Endothelial cell (in vitro differentiated cells): ENCODE measurements at regions not wholly inside any gene's neighbourhood (a gene's known extent, or its start where the extent isn't known, plus 50 kb on each side); places are given as distances from the start of the nearest gene placed in this dataset.

ENCODE experiments used
- DNase-seq: peaks from one replicate; pipeline ENCODE4 v3.0.0; 2021; ENCODE audit warnings: low spot score
- H3K27ac Mint-ChIP-seq: one replicate; pipeline ENCODE4 v1.8.0; 2021; ENCODE audit warnings: mixed read lengths, inconsistent platforms; ENCODE audit not compliant: unreplicated experiment
- H3K27me3 Mint-ChIP-seq: one replicate; pipeline ENCODE4 v1.8.0; 2021; ENCODE audit warnings: mild to moderate bottlenecking, moderate library complexity, mixed read lengths, inconsistent platforms; ENCODE audit not compliant: unreplicated experiment
- H3K36me3 Mint-ChIP-seq: one replicate; pipeline ENCODE4 v1.8.0; 2021; ENCODE audit warnings: mild to moderate bottlenecking, low read depth, mixed read lengths, inconsistent platforms; ENCODE audit not compliant: unreplicated experiment
- H3K4me1 Mint-ChIP-seq: one replicate; pipeline ENCODE4 v1.8.0; 2021; ENCODE audit warnings: mild to moderate bottlenecking, mixed read lengths, inconsistent platforms; ENCODE audit not compliant: unreplicated experiment
- H3K4me3 Mint-ChIP-seq: one replicate; pipeline ENCODE4 v1.8.0; 2021; ENCODE audit warnings: mild to moderate bottlenecking, mixed read lengths, inconsistent platforms; ENCODE audit not compliant: unreplicated experiment
- H3K9me3 Mint-ChIP-seq: one replicate; pipeline ENCODE4 v1.8.0; 2021; ENCODE audit warnings: mixed read lengths, inconsistent platforms; ENCODE audit not compliant: unreplicated experiment
- CTCF ChIP-seq: fragments of 200-600 bp; sonication (generic); IDR thresholded peaks from one replicate; pipeline ENCODE4 v1.5.0; 2021; ENCODE audit warnings: antibody characterized with exemption; ENCODE audit not compliant: unreplicated experiment

- H3K27me3 Mint-ChIP-seq = peaks cover 1% of the 10 kb centered on the region
- H3K36me3 Mint-ChIP-seq = no peaks in the 10 kb centered on the region
- H3K27ac Mint-ChIP-seq = no peak overlapping the region
- no peak for DNase-seq
- H3K4me1 Mint-ChIP-seq = peaks cover 3% of the 10 kb centered on the region
- TF ChIP-seq CTCF = no peak
- H3K4me3 Mint-ChIP-seq = no peak overlapping the region
- H3K9me3 Mint-ChIP-seq = no peaks in the 10 kb centered on the region
These were observed 127.4 kb upstream of the FAM83B start for GRCh38 chr6:54719131-54719530.

- H3K4me3 Mint-ChIP-seq = no peak overlapping the region
- no peak for TF ChIP-seq CTCF
- H3K27ac Mint-ChIP-seq = no peak overlapping the region
- no peaks in the 10 kb centered on the region for H3K36me3 Mint-ChIP-seq
- peaks cover 3% of the 10 kb centered on the region for H3K4me1 Mint-ChIP-seq
- no peak for DNase-seq
- H3K9me3 Mint-ChIP-seq = no peaks in the 10 kb centered on the region
- H3K27me3 Mint-ChIP-seq = peaks cover 1% of the 10 kb centered on the region
These were observed 126.9 kb upstream of the FAM83B start for GRCh38 chr6:54719633-54720032.

- Mint-ChIP-seq H3K27me3 (no peaks in the 10 kb centered on the region), H3K9me3 (no peaks in the 10 kb centered on the region), H3K4me3 (no peak overlapping the region), H3K36me3 (no peaks in the 10 kb centered on the region), H3K27ac (no peak overlapping the region), H3K4me1 (no peaks in the 10 kb centered on the region)
- TF ChIP-seq CTCF = no peak
- no peak for DNase-seq
These were observed 124.2 kb upstream of the FAM83B start for GRCh38 chr6:54722328-54722727.

GRCh38 chr6:54729716-54730115 lies 116.9 kb upstream of the FAM83B start:
- Mint-ChIP-seq H3K9me3 (no peaks in the 10 kb centered on the region), H3K27ac (no peak overlapping the region), H3K4me3 (no peak overlapping the region), H3K27me3 (no peaks in the 10 kb centered on the region), H3K4me1 (no peaks in the 10 kb centered on the region), H3K36me3 (no peaks in the 10 kb centered on the region)
- TF ChIP-seq CTCF = no peak
- no peak for DNase-seq

- H3K27ac Mint-ChIP-seq = no peak overlapping the region
- no peaks in the 10 kb centered on the region for H3K9me3 Mint-ChIP-seq
- H3K4me3 Mint-ChIP-seq = no peak overlapping the region
- no peak for DNase-seq
- H3K27me3 Mint-ChIP-seq = no peaks in the 10 kb centered on the region
- no peaks in the 10 kb centered on the region for H3K36me3 Mint-ChIP-seq
- H3K4me1 Mint-ChIP-seq = no peaks in the 10 kb centered on the region
- no peak for TF ChIP-seq CTCF
These were observed 115.6 kb upstream of the FAM83B start for GRCh38 chr6:54730767-54731630.
